ENCODE measurements at regions not wholly inside any gene's neighbourhood (a gene's known extent, or its start where the extent isn't known, plus 50 kb on each side); places are given as distances from the start of the nearest gene placed in this dataset.

- TF ChIP-seq PATZ1 (CRISPR knock-in tag; IDR thresholded peaks at IDR 0.05; ENCODE audit: borderline replicate concordance), result no peak
- no peak for TF ChIP-seq ARNTL (CRISPR knock-in tag; IDR thresholded peaks at IDR 0.05; ENCODE audit: borderline replicate concordance, low read depth)
These were observed 120.0 kb downstream of the CTNND1 start (continued) for GRCh38 chr11:57881647-57882046.

- no peak for ATAC-seq
- TF ChIP-seq ZFP30 (CRISPR knock-in tag; IDR thresholded peaks at IDR 0.05), result no peak
- TF ChIP-seq BACH2 (CRISPR knock-in tag; IDR thresholded peaks at IDR 0.05; ENCODE audit: borderline replicate concordance), result no peak
- TF ChIP-seq GLIS3 (CRISPR knock-in tag; IDR thresholded peaks at IDR 0.05), result no peak
- no peak for TF ChIP-seq CSRNP3 (CRISPR knock-in tag; IDR thresholded peaks at IDR 0.05)
These were observed 122.0 kb downstream of the CTNND1 start for GRCh38 chr11:57883630-57884029.

GRCh38 chr11:57885298-57886050 is 123.9 kb downstream of the CTNND1 start:
- ATAC-seq, result no peak
- TF ChIP-seq GLIS3 (CRISPR knock-in tag; IDR thresholded peaks at IDR 0.05), result no peak
- TF ChIP-seq PPARA (CRISPR knock-in tag; IDR thresholded peaks at IDR 0.05; ENCODE audit: borderline replicate concordance), result no peak
- TF ChIP-seq CSDC2 (CRISPR knock-in tag; IDR thresholded peaks at IDR 0.05), result no peak
- TF ChIP-seq CREB5 (CRISPR knock-in tag; IDR thresholded peaks at IDR 0.05; ENCODE audit: low read depth), result no peak
- TF ChIP-seq OSR1 (CRISPR knock-in tag; IDR thresholded peaks at IDR 0.05), result no peak

- ATAC-seq, result no peak
- TF ChIP-seq SNAI2 (CRISPR knock-in tag; IDR thresholded peaks at IDR 0.05), result no peak
These were observed 126.8 kb downstream of the CTNND1 start for GRCh38 chr11:57888386-57888785.

GRCh38 chr11:57890521-57890920 is 128.9 kb downstream of the CTNND1 start:
- no peak for ATAC-seq
- TF ChIP-seq ARNTL (CRISPR knock-in tag; IDR thresholded peaks at IDR 0.05; ENCODE audit: borderline replicate concordance, low read depth) (no peak), PPARA (CRISPR knock-in tag; IDR thresholded peaks at IDR 0.05; ENCODE audit: borderline replicate concordance) (no peak), ZNF565 (CRISPR knock-in tag; conservative IDR thresholded peaks at IDR 0.05; ENCODE audit: low read depth) (no peak), CSRNP3 (CRISPR knock-in tag; IDR thresholded peaks at IDR 0.05) (no peak), TSHZ2 (CRISPR knock-in tag; IDR thresholded peaks at IDR 0.05) (no peak), PATZ1 (CRISPR knock-in tag; IDR thresholded peaks at IDR 0.05; ENCODE audit: borderline replicate concordance) (no peak), ZFP3 (CRISPR knock-in tag; IDR thresholded peaks at IDR 0.05) (no peak), GLIS3 (CRISPR knock-in tag; IDR thresholded peaks at IDR 0.05) (no peak), ZC3H10 (CRISPR knock-in tag; IDR thresholded peaks at IDR 0.05) (no peak), ISL1 (CRISPR knock-in tag; IDR thresholded peaks at IDR 0.05) (no peak), OSR1 (CRISPR knock-in tag; IDR thresholded peaks at IDR 0.05) (no peak), TOX (CRISPR knock-in tag; IDR thresholded peaks at IDR 0.05; ENCODE audit: borderline replicate concordance) (no peak), POU6F1 (CRISPR knock-in tag; IDR thresholded peaks at IDR 0.05; ENCODE audit: borderline replicate concordance, low read depth) (no peak), RARB (CRISPR knock-in tag; IDR thresholded peaks at IDR 0.05) (no peak), CSDC2 (CRISPR knock-in tag; IDR thresholded peaks at IDR 0.05) (no peak), SNAI2 (CRISPR knock-in tag; IDR thresholded peaks at IDR 0.05) (no peak), ZNF8 (CRISPR knock-in tag; IDR thresholded peaks at IDR 0.05) (no peak), BACH2 (CRISPR knock-in tag; IDR thresholded peaks at IDR 0.05; ENCODE audit: borderline replicate concordance) (no peak), TCF4 (CRISPR knock-in tag; IDR thresholded peaks at IDR 0.05; ENCODE audit: borderline replicate concordance) (no peak)

All from SK-N-SH treated with all-trans-retinoic acid at 6 μM for 48 hours (cell line).